H1 (cell line): ENCODE measurements at regions not wholly inside any gene's neighbourhood (a gene's known extent, or its start where the extent isn't known, plus 50 kb on each side); places are given as distances from the start of the nearest gene placed in this dataset.

Source experiments
- CTCF ChIA-PET: fragments of 300-600 bp; sonication (Branson Sonifier 250); formaldehyde crosslinking; loops from one replicate; lab custom pipeline; 2021; ENCODE audit not compliant: partially characterized antibody; lab: Charles Lee
- POLR2A ChIA-PET: fragments of 300-600 bp; sonication (Branson Sonifier 250); formaldehyde crosslinking; loops from one replicate; lab custom pipeline; 2021; ENCODE audit warnings: inconsistent platforms; ENCODE audit not compliant: partially characterized antibody; lab: Charles Lee
- DNase-seq, 2 experiments: peaks; one replicate each; pipeline versions ENCODE4 v3.0.0 to v3.0.0-alpha.2; 2010 to 2022; ENCODE audit warnings: low spot score in 2 of 2, low read depth in 1 of 2, mixed read lengths in 1 of 2
- FAIRE-seq: peaks from 2 replicates; lab custom pipeline; 2011; peaks lifted over from hg19 to GRCh38; lab: Jason Lieb, UNC
- H2AFZ ChIP-seq: 2 replicates; pipeline ENCODE4 v1.8.1; 2012; ENCODE audit warnings: low read length, inconsistent platforms
- H2AK5ac ChIP-seq: 2 replicates; pipeline ENCODE4 v1.6.1; 2013; ENCODE audit warnings: low read depth, low read length
- H2BK120ac ChIP-seq: replicated peaks from 2 replicates; pipeline ENCODE3; 2013; ENCODE audit warnings: low read depth, low read length, inconsistent platforms
- H2BK12ac ChIP-seq: 2 replicates; pipeline ENCODE4 v1.6.1; 2013; ENCODE audit warnings: low read depth, low read length
- H2BK15ac ChIP-seq: 2 replicates; pipeline ENCODE4 v1.6.1; 2013; ENCODE audit warnings: low read length
- H2BK20ac ChIP-seq: 2 replicates; pipeline ENCODE4 v1.6.1; 2013; ENCODE audit warnings: low read length
- H2BK5ac ChIP-seq: 2 replicates; pipeline ENCODE4 v1.6.1; 2013; ENCODE audit warnings: low read depth, low read length
- H3K14ac ChIP-seq: 2 replicates; pipeline ENCODE4 v1.6.1; 2013; ENCODE audit warnings: inconsistent platforms; ENCODE audit not compliant: insufficient read length
- H3K18ac ChIP-seq: 2 replicates; pipeline ENCODE4 v1.6.1; 2013; ENCODE audit warnings: low read length; ENCODE audit errors: extremely low read depth
- H3K23ac ChIP-seq: 2 replicates; pipeline ENCODE4 v1.6.1; 2013; ENCODE audit warnings: inconsistent platforms; ENCODE audit not compliant: insufficient read length
- H3K23me2 ChIP-seq: 2 replicates; pipeline ENCODE4 v1.6.1; 2013; ENCODE audit warnings: low read depth, low read length
- H3K27ac ChIP-seq: 2 replicates; pipeline ENCODE4 v1.6.1; 2011; ENCODE audit warnings: low read depth, low read length, inconsistent platforms
- H3K27me3 ChIP-seq, 4 experiments: replicated peaks in 1 of 4; 1 replicate in 1 of 4; 2 replicates in 3 of 4; pipeline versions ENCODE4 v1.6.1 to v1.8.1; 2011 to 2013; ENCODE audit warnings: low read length in 3 of 4, mild to moderate bottlenecking in 3 of 4, inconsistent platforms in 2 of 4, mixed read lengths in 2 of 4, moderate library complexity in 1 of 4; ENCODE audit not compliant: control insufficient read depth in 3 of 4, insufficient read depth in 3 of 4; ENCODE audit errors: extremely low read depth in 1 of 4
- H3K36me3 ChIP-seq, 4 experiments: 2 replicates each; pipeline versions ENCODE4 v1.6.1 to v1.8.1; 2011 to 2013; ENCODE audit warnings: mild to moderate bottlenecking in 4 of 4, low read length in 3 of 4, moderate library complexity in 2 of 4, control low read depth in 1 of 4, inconsistent platforms in 1 of 4; ENCODE audit not compliant: insufficient read depth in 4 of 4, control insufficient read depth in 2 of 4
- H3K4ac ChIP-seq: replicated peaks from 2 replicates; pipeline ENCODE3; 2013; ENCODE audit warnings: low read length, low read depth, mixed read lengths, inconsistent platforms; ENCODE audit not compliant: insufficient read length
- H3K4me1 ChIP-seq, 4 experiments: replicated peaks in 1 of 4; 1 replicate in 1 of 4; 2 replicates in 3 of 4; pipeline versions ENCODE4 v1.6.1 to v1.8.1; 2011 to 2013; ENCODE audit warnings: low read length in 3 of 4, inconsistent platforms in 2 of 4, mixed read lengths in 1 of 4; ENCODE audit not compliant: insufficient read depth in 4 of 4, control insufficient read depth in 3 of 4
- H3K4me2 ChIP-seq, 2 experiments: 2 replicates each; pipeline versions ENCODE4 v1.6.1 to v1.8.1; 2011 to 2013; ENCODE audit warnings: low read depth in 2 of 2, low read length in 2 of 2, control low read depth in 1 of 2, inconsistent platforms in 1 of 2, mild to moderate bottlenecking in 1 of 2; ENCODE audit not compliant: insufficient read depth in 1 of 2
- H3K4me3 ChIP-seq, 4 experiments: fragments of 200-600, 300-600 bp in 1 of 4; sonication (generic), shearing (Covaris generic), sonication (Bioruptor Twin) in 1 of 4; 2 replicates each; pipeline versions ENCODE4 v1.5.1 to v1.8.1; 2011 to 2016; ENCODE audit warnings: low read length in 4 of 4, low read depth in 3 of 4, control low read depth in 2 of 4, inconsistent platforms in 2 of 4, mild to moderate bottlenecking in 2 of 4, mixed read lengths in 1 of 4, moderate library complexity in 1 of 4; ENCODE audit not compliant: insufficient read depth in 2 of 4; ENCODE audit errors: extremely low read depth in 1 of 4
- H3K56ac ChIP-seq: replicated peaks from 2 replicates; pipeline ENCODE3; 2013; ENCODE audit warnings: low read depth, mild to moderate bottlenecking, mixed read lengths, low read length, inconsistent platforms; ENCODE audit not compliant: insufficient read length
- H3K79me1 ChIP-seq: 2 replicates; pipeline ENCODE4 v1.6.1; 2013; ENCODE audit warnings: low read depth, low read length, control low read depth
- H3K79me2 ChIP-seq, 2 experiments: 2 replicates each; pipeline versions ENCODE4 v1.6.1 to v1.8.1; 2012 to 2013; ENCODE audit warnings: low read length in 2 of 2, mild to moderate bottlenecking in 2 of 2, inconsistent platforms in 1 of 2; ENCODE audit not compliant: insufficient read depth in 2 of 2, control insufficient read depth in 1 of 2
- H3K9ac ChIP-seq, 4 experiments: replicated peaks in 1 of 4; 1 replicate in 1 of 4; 2 replicates in 3 of 4; pipeline versions ENCODE4 v1.6.1 to v1.8.1; 2011 to 2013; ENCODE audit warnings: low read depth in 3 of 4, low read length in 3 of 4, control low read depth in 2 of 4, mild to moderate bottlenecking in 2 of 4, moderate library complexity in 2 of 4, inconsistent platforms in 1 of 4; ENCODE audit errors: extremely low read depth in 1 of 4
- H3K9me3 ChIP-seq, 2 experiments: 2 replicates each; pipeline versions ENCODE4 v1.6.1 to v1.8.1; 2012 to 2013; ENCODE audit warnings: mild to moderate bottlenecking in 2 of 2, moderate library complexity in 2 of 2, control low read depth in 1 of 2, inconsistent platforms in 1 of 2, low read depth in 1 of 2, low read length in 1 of 2, mixed read lengths in 1 of 2; ENCODE audit not compliant: insufficient read depth in 2 of 2
- H4K20me1 ChIP-seq, 2 experiments: replicated peaks in 1 of 2; 2 replicates each; pipeline versions ENCODE3 to v1.8.1; 2011 to 2013; ENCODE audit warnings: inconsistent platforms in 2 of 2, low read length in 2 of 2, mild to moderate bottlenecking in 1 of 2; ENCODE audit not compliant: insufficient read depth in 2 of 2, control insufficient read depth in 1 of 2
- H4K5ac ChIP-seq: 2 replicates; pipeline ENCODE4 v1.6.1; 2013; ENCODE audit warnings: low read length, low read depth, mixed read lengths, inconsistent platforms; ENCODE audit not compliant: insufficient read length
- H4K8ac ChIP-seq: 2 replicates; pipeline ENCODE4 v1.8.0; 2013; ENCODE audit warnings: mild to moderate bottlenecking, moderate library complexity, low read length, inconsistent platforms; ENCODE audit not compliant: insufficient read depth; ENCODE audit errors: extremely low read depth
- H4K91ac ChIP-seq: replicated peaks from 2 replicates; pipeline ENCODE3; 2013; ENCODE audit warnings: low read length, mixed read lengths, inconsistent platforms; ENCODE audit not compliant: insufficient read length
- CEBPB ChIP-seq: IDR thresholded peaks from 2 replicates; pipeline ENCODE4 v1.6.1; 2012; ENCODE audit warnings: low read depth, low read length
- JUND ChIP-seq: IDR thresholded peaks from 2 replicates; pipeline ENCODE4 v1.6.1; 2011; ENCODE audit warnings: mild to moderate bottlenecking, improper control_type of control experiment, low read length
- NANOG ChIP-seq: IDR thresholded peaks from 2 replicates; pipeline ENCODE4 v1.6.1; 2011; ENCODE audit warnings: low read length, low read depth, mild to moderate bottlenecking, inconsistent platforms; ENCODE audit not compliant: insufficient read depth, poor library complexity, severe bottlenecking
- WGBS, 2 experiments: shearing (Covaris generic) in 1 of 2; methylation state at CpG; one replicate each; pipeline versions ENCODE4 v1.1.6 to v1.1.7; 2013 to 2015; ENCODE audit warnings: low lambda C conversion rate in 2 of 2, mixed read lengths in 2 of 2, inconsistent platforms in 1 of 2, low coverage in 1 of 2, missing lambda C conversion rate in 1 of 2; ENCODE audit not compliant: insufficient replicate concordance in 2 of 2, insufficient coverage in 1 of 2, insufficient read length in 1 of 2; ENCODE audit errors: extremely low coverage in 1 of 2, missing lambda C conversion rate in 1 of 2; 5-methylcytosine and 5-hydroxymethylcytosine counted together

GRCh38 chr11:23041001-23041503 lies 180.8 kb upstream of the CCDC179 start:
- POLR2A ChIA-PET, result no interaction called here
- H2AFZ ChIP-seq, result no peak overlapping the region
- H2BK15ac ChIP-seq, result no peak overlapping the region
- no peak overlapping the region for H3K27ac ChIP-seq
- FAIRE-seq, result no peak
- no peak overlapping the region for H3K23ac ChIP-seq
- no peaks in the 10 kb centered on the region for H3K79me2 ChIP-seq
- H3K4me3 ChIP-seq, result no peak overlapping the region
- no peak overlapping the region for H4K5ac ChIP-seq
- H3K36me3 ChIP-seq, result no peaks in the 10 kb centered on the region
- H4K8ac ChIP-seq, result no peak overlapping the region
- TF ChIP-seq JUND (no peak), CEBPB (no peak), NANOG (no peak)
- H3K9me3 ChIP-seq, result no peaks in the 10 kb centered on the region
- H3K4me2 ChIP-seq, result no peak overlapping the region
- H3K27me3 ChIP-seq, result no peaks in the 10 kb centered on the region
- H2BK120ac ChIP-seq, result no peak overlapping the region
- H3K4me1 ChIP-seq, result no peaks in the 10 kb centered on the region
- H3K79me1 ChIP-seq, result no peaks in the 10 kb centered on the region
- no peaks in the 10 kb centered on the region for H3K23me2 ChIP-seq
- no peak for DNase-seq
- no peak overlapping the region for H3K9ac ChIP-seq
- CTCF ChIA-PET, result interaction anchor here (1.0 to 1.4 kb wide), 3 partner anchors 18 to 165 kb away, joined by 3 read pairs; no protein-coding TSS in a partner anchor
- H3K14ac ChIP-seq, result no peak overlapping the region
- no peak overlapping the region for H3K18ac ChIP-seq
- 98% methylated on average over 3 of the region's 3 CpGs; no CpG with 5 or more reads in 1 of the 2 experiments for WGBS, 2 experiments
- no peak overlapping the region for H2BK12ac ChIP-seq
- no peak overlapping the region for H2BK5ac ChIP-seq
- H4K91ac ChIP-seq, result no peak overlapping the region
- no peaks in the 10 kb centered on the region for H4K20me1 ChIP-seq
- no peak overlapping the region for H2AK5ac ChIP-seq
- H2BK20ac ChIP-seq, result no peak overlapping the region
- H3K4ac ChIP-seq, result no peak overlapping the region
- H3K56ac ChIP-seq, result no peak overlapping the region
